NCI-H2227 (cell line): ENCODE measurements at regions not wholly inside any gene's neighbourhood (a gene's known extent, or its start where the extent isn't known, plus 50 kb on each side); places are given as distances from the start of the nearest gene placed in this dataset.

Source experiments
- DNase-seq: peaks from one replicate; lab custom pipeline; 2025; ENCODE audit not compliant: unreplicated experiment; lab: John Stamatoyannopoulos, UW

GRCh38 chr20:51104960-51105920 is 82.3 kb upstream of the KCNG1 start:
- DNase-seq, result no peak

GRCh38 chr20:51100617-51101016 is 77.7 kb upstream of the KCNG1 start:
- no peak for DNase-seq

- no peak for DNase-seq
These were observed 75.4 kb upstream of the KCNG1 start for GRCh38 chr20:51098284-51098810.

- no peak for DNase-seq
These were observed 74.6 kb upstream of the KCNG1 start for GRCh38 chr20:51097351-51098120.

- DNase-seq, result no peak
These were observed 73.8 kb upstream of the KCNG1 start for GRCh38 chr20:51096582-51097267.

- DNase-seq, result peak; percentile 62
These were observed 73.0 kb upstream of the KCNG1 start for GRCh38 chr20:51095633-51096521.

- no peak for DNase-seq
These were observed 71.3 kb upstream of the KCNG1 start for GRCh38 chr20:51094221-51094620.

GRCh38 chr20:51093240-51093763 is 70.4 kb upstream of the KCNG1 start:
- DNase-seq, result no peak

GRCh38 chr20:51092338-51092737 is 69.4 kb upstream of the KCNG1 start:
- DNase-seq, result no peak

GRCh38 chr20:51091406-51092195 is 68.7 kb upstream of the KCNG1 start:
- DNase-seq, result no peak

GRCh38 chr20:51089840-51090239 is 66.9 kb upstream of the KCNG1 start:
- no peak for DNase-seq

- no peak for DNase-seq
These were observed 66.4 kb upstream of the KCNG1 start for GRCh38 chr20:51089272-51089781.

- DNase-seq, result no peak
These were observed 64.4 kb upstream of the KCNG1 start for GRCh38 chr20:51087266-51087665.

GRCh38 chr20:51085769-51086168 is 62.9 kb upstream of the KCNG1 start:
- DNase-seq, result no peak

GRCh38 chr20:51084593-51085377 is 61.9 kb upstream of the KCNG1 start:
- DNase-seq, result no peak

- no peak for DNase-seq
These were observed 60.5 kb upstream of the KCNG1 start for GRCh38 chr20:51083447-51083846.

- no peak for DNase-seq
These were observed 60.1 kb upstream of the KCNG1 start for GRCh38 chr20:51082988-51083387.

- no peak for DNase-seq
These were observed 57.6 kb upstream of the KCNG1 start for GRCh38 chr20:51080516-51080915.
